ENCODE measurements at regions not wholly inside any gene's neighbourhood (a gene's known extent, or its start where the extent isn't known, plus 50 kb on each side); places are given as distances from the start of the nearest gene placed in this dataset.

- no peak overlapping the region for H3K4me3 ChIP-seq
- H3K9me3 ChIP-seq: no peaks in the 10 kb centered on the region
- intact Hi-C loops (cut with DNase I): no loop called here
- H3K4me1 ChIP-seq: no peaks in the 10 kb centered on the region
- no peak overlapping the region for H3K9ac ChIP-seq (ENCODE audit: low read depth in 2 of 2, low read length in 2 of 2)
- no peaks in the 10 kb centered on the region for H3K27me3 ChIP-seq
- no peak for TF ChIP-seq CTCF (IDR thresholded peaks at IDR 0.05)
- DNase-seq: no peak
- no peak overlapping the region for H3K27ac ChIP-seq
- H3K36me3 ChIP-seq: no peaks in the 10 kb centered on the region
Measured at GRCh38 chr20:57948180-57948955, 238.6 kb upstream of the PMEPA1 start.

- peak overlapping the region; percentile 50 for H3K27ac ChIP-seq
- DNase-seq: no peak
- H3K9ac ChIP-seq (ENCODE audit: low read depth in 2 of 2, low read length in 2 of 2): no peak overlapping the region
- H3K36me3 ChIP-seq: no peaks in the 10 kb centered on the region
- no peaks in the 10 kb centered on the region for H3K27me3 ChIP-seq
- no peak for TF ChIP-seq CTCF (IDR thresholded peaks at IDR 0.05)
- intact Hi-C loops (cut with DNase I): no loop called here
- H3K4me1 ChIP-seq: no peaks in the 10 kb centered on the region
- H3K9me3 ChIP-seq: no peaks in the 10 kb centered on the region
- H3K4me3 ChIP-seq: no peak overlapping the region
Measured at GRCh38 chr20:57947421-57948179, 237.8 kb upstream of the PMEPA1 start.

- Histone ChIP-seq H3K27me3 (no peaks in the 10 kb centered on the region), H3K4me1 (no peaks in the 10 kb centered on the region), H3K9me3 (no peaks in the 10 kb centered on the region), H3K4me3 (no peak overlapping the region), H3K9ac (ENCODE audit: low read depth in 2 of 2, low read length in 2 of 2) (no peak overlapping the region), H3K27ac (no peak overlapping the region), H3K36me3 (no peaks in the 10 kb centered on the region)
- no peak for TF ChIP-seq CTCF (IDR thresholded peaks at IDR 0.05)
- intact Hi-C loops (cut with DNase I): no loop called here
- DNase-seq: no peak
Measured at GRCh38 chr20:57946559-57947315, 236.9 kb upstream of the PMEPA1 start.

- Histone ChIP-seq H3K9me3 (no peaks in the 10 kb centered on the region), H3K4me1 (no peaks in the 10 kb centered on the region), H3K4me3 (no peak overlapping the region), H3K27ac (no peak overlapping the region), H3K36me3 (no peaks in the 10 kb centered on the region), H3K9ac (ENCODE audit: low read depth in 2 of 2, low read length in 2 of 2) (no peak overlapping the region), H3K27me3 (no peaks in the 10 kb centered on the region)
- intact Hi-C loops (cut with DNase I): no loop called here
- TF ChIP-seq CTCF (IDR thresholded peaks at IDR 0.05): no peak
- no peak for DNase-seq
Measured at GRCh38 chr20:57944988-57945387, 235.2 kb upstream of the PMEPA1 start.

GRCh38 chr20:57943950-57944349 lies 234.1 kb upstream of the PMEPA1 start:
- Histone ChIP-seq H3K27me3 (no peaks in the 10 kb centered on the region), H3K9me3 (no peaks in the 10 kb centered on the region), H3K9ac (ENCODE audit: low read depth in 2 of 2, low read length in 2 of 2) (no peak overlapping the region), H3K36me3 (no peaks in the 10 kb centered on the region), H3K4me3 (no peak overlapping the region), H3K4me1 (no peaks in the 10 kb centered on the region), H3K27ac (no peak overlapping the region)
- TF ChIP-seq CTCF (IDR thresholded peaks at IDR 0.05): no peak
- intact Hi-C loops (cut with DNase I): no loop called here
- DNase-seq: no peak
